ENCODE measurements at regions not wholly inside any gene's neighbourhood (a gene's known extent, or its start where the extent isn't known, plus 50 kb on each side); places are given as distances from the start of the nearest gene placed in this dataset.

- TF ChIP-seq POLR2A (IDR thresholded peaks at IDR 0.05; ENCODE audit: low read length) (no peak), GATA1 (IDR thresholded peaks at IDR 0.05; ENCODE audit: low read depth, low read length) (no peak)
These were observed 89.5 kb downstream of the ESM1 start for GRCh38 chr5:54895816-54896341.
